Lower lobe of right lung (tissue), 2 donors: ENCODE measurements at regions not wholly inside any gene's neighbourhood (a gene's known extent, or its start where the extent isn't known, plus 50 kb on each side); places are given as distances from the start of the nearest gene placed in this dataset.

Source experiments
- ATAC-seq, 2 donors: fragments of 200-7000 bp; cut with Tn5 transposase; one replicate each; pipeline ENCODE4 v1.9.1; 2020 to 2022; ENCODE audit warnings: mild to moderate bottlenecking in 2 of 2, moderate library complexity in 2 of 2
- DNase-seq: peaks from one replicate; pipeline ENCODE4 v3.0.0-alpha.2; 2020
- H3K27ac ChIP-seq: fragments of 200-600 bp; one replicate; pipeline ENCODE4 v1.8.0; 2022
- H3K27me3 ChIP-seq: fragments of 200-600 bp; one replicate; pipeline ENCODE4 v1.8.0; 2022; ENCODE audit warnings: low read depth
- H3K36me3 ChIP-seq: fragments of 200-600 bp; one replicate; pipeline ENCODE4 v1.8.0; 2022; ENCODE audit warnings: mild to moderate bottlenecking
- H3K4me1 ChIP-seq: fragments of 200-600 bp; one replicate; pipeline ENCODE4 v1.8.0; 2022
- H3K4me3 ChIP-seq: fragments of 200-600 bp; one replicate; pipeline ENCODE4 v1.8.0; 2022; ENCODE audit warnings: mild to moderate bottlenecking
- H3K9me3 ChIP-seq: fragments of 200-600 bp; one replicate; pipeline ENCODE4 v1.8.0; 2022
- CTCF ChIP-seq: fragments of 200-600 bp; IDR thresholded peaks from one replicate; pipeline ENCODE4 v1.8.0; 2022; ENCODE audit warnings: antibody characterized with exemption, mild to moderate bottlenecking
- intact Hi-C: fragments of 100-400 bp; cut with DNase I; formaldehyde crosslinking; loops from one replicate; pipeline ENCODE4 v1.11.0; 2022
- donor health status: DM: no; HTN: yes; CAD: no; lungs with severe emphysema.

- no peak for DNase-seq
- no peak overlapping the region for H3K27ac ChIP-seq
- no peaks in the 10 kb centered on the region for H3K36me3 ChIP-seq
- no peaks in the 10 kb centered on the region for H3K27me3 ChIP-seq
- TF ChIP-seq CTCF = no peak
- peaks cover 6% of the 10 kb centered on the region for H3K4me1 ChIP-seq
- H3K9me3 ChIP-seq = no peaks in the 10 kb centered on the region
- intact Hi-C loops = no loop called here
- ATAC-seq = no peak
- no peak overlapping the region for H3K4me3 ChIP-seq
These were observed 68.2 kb upstream of the GK2 start for GRCh38 chr4:79476196-79476595.

GRCh38 chr4:79473439-79473724 is 65.4 kb upstream of the GK2 start:
- Histone ChIP-seq H3K4me3 (no peak overlapping the region), H3K27me3 (no peaks in the 10 kb centered on the region), H3K9me3 (no peaks in the 10 kb centered on the region), H3K4me1 (peaks cover 6% of the 10 kb centered on the region), H3K27ac (no peak overlapping the region), H3K36me3 (no peaks in the 10 kb centered on the region)
- no peak for TF ChIP-seq CTCF
- ATAC-seq (no peak), DNase-seq (no peak)
- intact Hi-C loops = no loop called here

GRCh38 chr4:79472693-79473438 is 64.8 kb upstream of the GK2 start:
- Histone ChIP-seq H3K9me3 (no peaks in the 10 kb centered on the region), H3K4me1 (peaks cover 6% of the 10 kb centered on the region), H3K27me3 (no peaks in the 10 kb centered on the region), H3K4me3 (no peak overlapping the region), H3K27ac (no peak overlapping the region), H3K36me3 (no peaks in the 10 kb centered on the region)
- intact Hi-C loops = no loop called here
- DNase-seq (no peak), ATAC-seq (peak in 1 of 2 donors; percentile 43)
- TF ChIP-seq CTCF = no peak

- ATAC-seq (no peak), DNase-seq (no peak)
- Histone ChIP-seq H3K36me3 (no peaks in the 10 kb centered on the region), H3K9me3 (no peaks in the 10 kb centered on the region), H3K4me1 (peaks cover 6% of the 10 kb centered on the region), H3K4me3 (no peak overlapping the region), H3K27me3 (no peaks in the 10 kb centered on the region), H3K27ac (no peak overlapping the region)
- intact Hi-C loops = no loop called here
- no peak for TF ChIP-seq CTCF
These were observed 64.0 kb upstream of the GK2 start for GRCh38 chr4:79472036-79472435.

GRCh38 chr4:79471309-79471708 is 63.3 kb upstream of the GK2 start:
- intact Hi-C loops = no loop called here
- Histone ChIP-seq H3K27me3 (no peaks in the 10 kb centered on the region), H3K9me3 (no peaks in the 10 kb centered on the region), H3K36me3 (no peaks in the 10 kb centered on the region), H3K4me3 (no peak overlapping the region), H3K4me1 (peaks cover 6% of the 10 kb centered on the region), H3K27ac (no peak overlapping the region)
- ATAC-seq (no peak), DNase-seq (no peak)
- TF ChIP-seq CTCF = no peak
